A549 (cell line): ENCODE measurements at regions not wholly inside any gene's neighbourhood (a gene's known extent, or its start where the extent isn't known, plus 50 kb on each side); places are given as distances from the start of the nearest gene placed in this dataset.

Experiments used
- CTCF ChIP-seq: fragments of >200 bp; sonication (Bioruptor Twin); formaldehyde crosslinking; IDR thresholded peaks from 3 replicates; pipeline ENCODE4 v1.5.1; 2016
- E2F6 ChIP-seq: IDR thresholded peaks from 2 replicates; pipeline ENCODE4 v1.6.1; 2012; ENCODE audit warnings: low read depth, borderline replicate concordance
- ELK1 ChIP-seq: fragments of 150-350 bp; IDR thresholded peaks from 2 replicates; pipeline ENCODE4 v1.6.1; 2014; ENCODE audit warnings: low read depth, mild to moderate bottlenecking, low read length
- EP300 ChIP-seq, 2 experiments: fragments of >200 bp; sonication (Bioruptor Twin); formaldehyde crosslinking; IDR thresholded peaks; 2 replicates in 1 of 2; 3 replicates in 1 of 2; pipeline ENCODE4 v1.6.1; 2016 to 2017
- FOSL2 ChIP-seq, 2 experiments: fragments of 450-650 bp in 1 of 2; fragments of >200 bp in 1 of 2; sonication (Bioruptor Twin) in 1 of 2; formaldehyde crosslinking; IDR thresholded peaks; 2 replicates each; pipeline versions ENCODE4 v1.5.0 to v1.6.1; 2016 to 2020; ENCODE audit warnings: mild to moderate bottlenecking in 1 of 2, moderate library complexity in 1 of 2
- POLR2A ChIP-seq: IDR thresholded peaks from 2 replicates; pipeline ENCODE4 v1.6.1; 2012; ENCODE audit warnings: mild to moderate bottlenecking, low read length
- REST ChIP-seq: fragments of 200-600 bp; sonication (generic); IDR thresholded peaks from 2 replicates; pipeline ENCODE4 v1.6.1; 2016; ENCODE audit warnings: antibody characterized with exemption, mild to moderate bottlenecking, moderate library complexity
- USF2 ChIP-seq: fragments of 450-650 bp; IDR thresholded peaks from 2 replicates; pipeline ENCODE4 v1.6.1; 2014; ENCODE audit warnings: antibody characterized with exemption

- no peak for TF ChIP-seq POLR2A
- no peak for TF ChIP-seq ELK1
- no peak for TF ChIP-seq CTCF
- TF ChIP-seq USF2, result no peak
- no peak for TF ChIP-seq EP300 (IDR thresholded peaks at IDR 0.05)
- no peak for TF ChIP-seq E2F6
- no peak for TF ChIP-seq REST
- no peak for TF ChIP-seq FOSL2 (IDR thresholded peaks at IDR 0.05)
- no peak for TF ChIP-seq FOSL2 (CRISPR knock-in tag; IDR thresholded peaks at IDR 0.05)
Measured at GRCh38 chr4:103845075-103845474, 125.3 kb upstream of the TACR3 start.
